H1 (cell line): ENCODE measurements at regions not wholly inside any gene's neighbourhood (a gene's known extent, or its start where the extent isn't known, plus 50 kb on each side); places are given as distances from the start of the nearest gene placed in this dataset.

Experiments used
- ATF2 ChIP-seq: IDR thresholded peaks from 2 replicates; pipeline ENCODE4 v1.6.1; 2012; ENCODE audit warnings: low read length, inconsistent platforms
- CEBPB ChIP-seq: IDR thresholded peaks from 2 replicates; pipeline ENCODE4 v1.6.1; 2012; ENCODE audit warnings: low read depth, low read length
- CHD1 ChIP-seq: IDR thresholded peaks from 2 replicates; pipeline ENCODE4 v1.6.1; 2012; ENCODE audit warnings: low read depth, low read length, improper control_type of control experiment
- CTCF ChIP-seq, 3 experiments: IDR thresholded peaks; 1 replicate in 2 of 3; 2 replicates in 1 of 3; pipeline versions ENCODE4 v1.5.1 to v1.6.1; 2011; ENCODE audit warnings: low read length in 3 of 3, mild to moderate bottlenecking in 3 of 3, inconsistent platforms in 2 of 3, low read depth in 1 of 3, moderate library complexity in 1 of 3; ENCODE audit not compliant: insufficient read depth in 1 of 3; ENCODE audit errors: control extremely low read depth in 1 of 3
- HDAC2 ChIP-seq, 2 experiments: fragments of 300-600 bp in 1 of 2; sonication (generic) in 1 of 2; IDR thresholded peaks; 2 replicates each; pipeline ENCODE4 v1.6.1; 2011 to 2012; ENCODE audit warnings: low read depth in 2 of 2, low read length in 2 of 2, mild to moderate bottlenecking in 2 of 2, moderate library complexity in 2 of 2, borderline replicate concordance in 1 of 2, inconsistent platforms in 1 of 2
- JUND ChIP-seq: IDR thresholded peaks from 2 replicates; pipeline ENCODE4 v1.6.1; 2011; ENCODE audit warnings: mild to moderate bottlenecking, improper control_type of control experiment, low read length
- POLR2A ChIP-seq, 2 experiments: IDR thresholded peaks; 1 replicate in 1 of 2; 2 replicates in 1 of 2; pipeline ENCODE4 v1.6.1; 2011; ENCODE audit warnings: low read depth in 2 of 2, low read length in 2 of 2, mild to moderate bottlenecking in 2 of 2; ENCODE audit errors: control extremely low read depth in 1 of 2
- POLR2AphosphoS5 ChIP-seq: IDR thresholded peaks from 2 replicates; pipeline ENCODE4 v1.6.1; 2011; ENCODE audit warnings: low read depth, low read length
- SIN3A ChIP-seq, 2 experiments: IDR thresholded peaks in 1 of 2; conservative IDR thresholded peaks in 1 of 2; 2 replicates each; pipeline ENCODE4 v1.6.1; 2011 to 2012; ENCODE audit warnings: low read length in 2 of 2, improper control_type of control experiment in 1 of 2, low read depth in 1 of 2, mild to moderate bottlenecking in 1 of 2
- SIX5 ChIP-seq: IDR thresholded peaks from 2 replicates; pipeline ENCODE4 v1.6.1; 2011; ENCODE audit warnings: mild to moderate bottlenecking, low read depth, low read length
- SP1 ChIP-seq: IDR thresholded peaks from 2 replicates; pipeline ENCODE4 v1.6.1; 2011; ENCODE audit warnings: low read depth, low read length
- TAF7 ChIP-seq: optimal IDR thresholded peaks from 2 replicates; pipeline ENCODE3; 2011; ENCODE audit warnings: low read depth, mild to moderate bottlenecking, inconsistent platforms, low read length, moderate library complexity, borderline replicate concordance
- TBP ChIP-seq: IDR thresholded peaks from 2 replicates; pipeline ENCODE4 v1.6.1; 2011; ENCODE audit warnings: low read depth, low read length, improper control_type of control experiment
- TCF12 ChIP-seq: IDR thresholded peaks from 2 replicates; pipeline ENCODE4 v1.6.1; 2011; ENCODE audit warnings: low read depth, mild to moderate bottlenecking, low read length

- TF ChIP-seq TBP (no peak), CEBPB (no peak), CTCF (IDR thresholded peaks at IDR 0.05; ENCODE audit: control extremely low read depth in 1 of 3, insufficient read depth in 1 of 3, low read depth in 1 of 3, low read length in 3 of 3) (no peak), CHD1 (no peak), ATF2 (no peak), POLR2A (IDR thresholded peaks at IDR 0.05; ENCODE audit: control extremely low read depth in 1 of 2, low read depth in 2 of 2, low read length in 2 of 2) (no peak), TCF12 (no peak), SIN3A (conservative IDR thresholded peaks at IDR 0.05 in 1 of 2, IDR thresholded peaks at IDR 0.05 in 1 of 2; ENCODE audit: low read depth in 1 of 2, low read length in 2 of 2) (no peak), POLR2AphosphoS5 (no peak), JUND (no peak), SP1 (no peak), HDAC2 (IDR thresholded peaks at IDR 0.05; ENCODE audit: borderline replicate concordance in 1 of 2, low read depth in 2 of 2, low read length in 2 of 2) (no peak), SIX5 (no peak), TAF7 (no peak)
Observed at GRCh38 chr13:79997244-79997643, 343.7 kb downstream of the SPRY2 start.
